GM23338 (cell line): ENCODE measurements at regions not wholly inside any gene's neighbourhood (a gene's known extent, or its start where the extent isn't known, plus 50 kb on each side); places are given as distances from the start of the nearest gene placed in this dataset.

Experiments used
- ATAC-seq: fragments of 200-7000 bp; cut with Tn5 transposase; 3 replicates; pipeline ENCODE4 v1.9.1; 2020
- DNase-seq: peaks from one replicate; pipeline ENCODE4 v3.0.0-alpha.2; 2015; ENCODE audit warnings: low spot score
- H2AFZ ChIP-seq: fragments of 200-600 bp; sonication (generic); 2 replicates; pipeline ENCODE4 v1.8.0; 2016; ENCODE audit warnings: antibody characterized with exemption, mild to moderate bottlenecking, moderate library complexity
- H3F3A ChIP-seq: fragments of 200-600 bp; sonication (generic); replicated peaks from 2 replicates; pipeline ENCODE4 v1.8.0; 2017; ENCODE audit warnings: antibody characterized with exemption, mixed run types, low read depth
- H3K27ac ChIP-seq: fragments of 200-600 bp; sonication (generic); 2 replicates; pipeline ENCODE4 v1.6.1; 2016; ENCODE audit warnings: low read depth
- H3K27me3 ChIP-seq: fragments of 200-600 bp; sonication (generic); 2 replicates; pipeline ENCODE4 v1.8.0; 2016; ENCODE audit warnings: mild to moderate bottlenecking, mixed run types, moderate library complexity; ENCODE audit not compliant: insufficient read depth
- H3K36me3 ChIP-seq: fragments of 200-600 bp; sonication (generic); 2 replicates; pipeline ENCODE4 v1.8.0; 2016; ENCODE audit warnings: mild to moderate bottlenecking; ENCODE audit not compliant: insufficient read depth
- H3K4me1 ChIP-seq: fragments of 200-600 bp; sonication (generic); 2 replicates; pipeline ENCODE4 v1.8.0; 2016; ENCODE audit warnings: mild to moderate bottlenecking, moderate library complexity; ENCODE audit not compliant: insufficient read depth
- H3K4me2 ChIP-seq: fragments of 200-600 bp; sonication (generic); 2 replicates; pipeline ENCODE4 v1.7.1; 2017; ENCODE audit warnings: mixed run types
- H3K4me3 ChIP-seq: fragments of 200-600 bp; sonication (generic); 2 replicates; pipeline ENCODE4 v1.6.1; 2016; ENCODE audit warnings: mixed run types
- H3K79me2 ChIP-seq: fragments of 200-600 bp; sonication (generic); replicated peaks from 2 replicates; pipeline ENCODE4 v1.8.0; 2017; ENCODE audit warnings: mild to moderate bottlenecking; ENCODE audit not compliant: insufficient read depth
- H3K9me2 ChIP-seq: fragments of 200-600 bp; sonication (generic); 2 replicates; pipeline ENCODE4 v1.8.0; 2017; ENCODE audit not compliant: insufficient read depth
- H4K20me1 ChIP-seq: fragments of 200-600 bp; sonication (generic); replicated peaks from 2 replicates; pipeline ENCODE4 v1.8.0; 2017; ENCODE audit warnings: mild to moderate bottlenecking; ENCODE audit not compliant: insufficient read depth
- H3K27ac Mint-ChIP-seq: 2 replicates; pipeline ENCODE4 v1.8.0; 2020; ENCODE audit warnings: inconsistent platforms, mild to moderate bottlenecking, moderate library complexity, mixed read lengths
- H3K27me3 Mint-ChIP-seq: 3 replicates; pipeline ENCODE4 v1.8.0; 2022; ENCODE audit warnings: low read depth, mild to moderate bottlenecking, moderate library complexity, mixed read lengths, inconsistent platforms; ENCODE audit not compliant: insufficient read depth, poor library complexity
- H3K36me3 Mint-ChIP-seq: 3 replicates; pipeline ENCODE4 v1.8.0; 2021; ENCODE audit warnings: low read depth, mild to moderate bottlenecking, inconsistent platforms, moderate library complexity, mixed read lengths
- H3K4me1 Mint-ChIP-seq: 3 replicates; pipeline ENCODE4 v1.8.0; 2020; ENCODE audit warnings: mild to moderate bottlenecking, inconsistent platforms, mixed read lengths
- H3K4me3 Mint-ChIP-seq: 3 replicates; pipeline ENCODE4 v1.8.0; 2021; ENCODE audit warnings: moderate library complexity, mild to moderate bottlenecking, inconsistent platforms, mixed read lengths
- H3K9me3 Mint-ChIP-seq: 3 replicates; pipeline ENCODE4 v1.8.0; 2020; ENCODE audit warnings: moderate library complexity, mild to moderate bottlenecking, inconsistent platforms, mixed read lengths
- CREB1 ChIP-seq: fragments of 250-450 bp; sonication (Bioruptor Pico); IDR thresholded peaks from 2 replicates; pipeline ENCODE4 v1.5.0; 2020; ENCODE audit warnings: low read depth, mild to moderate bottlenecking, moderate library complexity
- EZH2 ChIP-seq: fragments of 200-600 bp; sonication (generic); IDR thresholded peaks from one replicate; pipeline ENCODE4 v1.8.0; 2017; ENCODE audit warnings: antibody characterized with exemption, mild to moderate bottlenecking, low read depth; ENCODE audit not compliant: unreplicated experiment
- JUNB ChIP-seq: IDR thresholded peaks from one replicate; pipeline ENCODE4 v1.6.1; 2016; ENCODE audit warnings: antibody characterized with exemption; ENCODE audit not compliant: unreplicated experiment
- NANOG ChIP-seq: IDR thresholded peaks from 2 replicates; pipeline ENCODE4 v1.6.1; 2016; ENCODE audit warnings: antibody characterized with exemption, borderline replicate concordance
- POLR2AphosphoS5 ChIP-seq: IDR thresholded peaks from 2 replicates; pipeline ENCODE4 v1.6.1; 2016; ENCODE audit warnings: antibody characterized with exemption, low read depth
- STAT1 ChIP-seq: IDR thresholded peaks from one replicate; pipeline ENCODE4 v1.6.1; 2016; ENCODE audit warnings: antibody characterized with exemption; ENCODE audit not compliant: unreplicated experiment
- ZNF114 ChIP-seq: fragments of 250-450 bp; sonication (Bioruptor Pico); IDR thresholded peaks from 2 replicates; pipeline ENCODE4 v1.5.0; 2020; ENCODE audit warnings: mild to moderate bottlenecking, moderate library complexity
- ZNF331 ChIP-seq: fragments of 250-450 bp; sonication (Bioruptor Pico); IDR thresholded peaks from 2 replicates; pipeline ENCODE4 v1.5.0; 2020; ENCODE audit warnings: low read depth, mild to moderate bottlenecking, moderate library complexity
- TF ChIP-seq, protein P1 (sequence below): IDR thresholded peaks from 2 replicates; pipeline ENCODE4 v1.6.1; 2016; ENCODE audit warnings: antibody characterized with exemption
- TF ChIP-seq, protein P2 (sequence below): IDR thresholded peaks from one replicate; pipeline ENCODE4 v1.6.1; 2018; ENCODE audit warnings: antibody characterized with exemption; ENCODE audit not compliant: unreplicated experiment
- TF ChIP-seq, protein P3 (sequence below), 2 experiments: fragments of 200-600 bp in 1 of 2; sonication (generic) in 1 of 2; conservative IDR thresholded peaks; 2 replicates each; pipeline versions ENCODE4 v1.5.1 to v1.6.1; 2016 to 2017; ENCODE audit warnings: antibody characterized with exemption in 2 of 2, low read depth in 2 of 2, mild to moderate bottlenecking in 2 of 2, moderate library complexity in 1 of 2

DNA sequence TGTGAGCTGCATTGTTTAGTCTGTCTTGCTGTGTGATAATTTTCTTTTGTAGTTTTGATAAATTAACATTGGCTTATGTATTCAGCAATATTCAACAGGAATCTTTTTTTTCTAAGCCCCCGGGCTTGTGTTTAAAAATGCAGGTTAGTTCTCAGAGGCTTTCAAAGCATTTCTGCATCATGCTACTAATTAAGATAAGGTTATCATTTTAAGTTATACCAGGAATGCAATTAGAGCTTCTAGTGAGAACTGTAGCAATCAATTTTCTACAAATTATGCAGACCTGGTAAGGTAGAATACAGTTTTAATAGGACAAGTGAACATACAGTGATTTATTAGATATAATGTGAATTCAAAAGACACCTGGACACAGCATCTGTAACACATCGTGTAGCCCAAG is 179.2 kb downstream of the PRL start:
- TF ChIP-seq JUNB (no peak), NANOG (no peak), EZH2 (no peak), ZNF331 (no peak), ZNF114 (CRISPR knock-in tag) (no peak), CREB1 (CRISPR knock-in tag) (no peak), STAT1 (no peak)
- TF ChIP-seq, protein P1, sequence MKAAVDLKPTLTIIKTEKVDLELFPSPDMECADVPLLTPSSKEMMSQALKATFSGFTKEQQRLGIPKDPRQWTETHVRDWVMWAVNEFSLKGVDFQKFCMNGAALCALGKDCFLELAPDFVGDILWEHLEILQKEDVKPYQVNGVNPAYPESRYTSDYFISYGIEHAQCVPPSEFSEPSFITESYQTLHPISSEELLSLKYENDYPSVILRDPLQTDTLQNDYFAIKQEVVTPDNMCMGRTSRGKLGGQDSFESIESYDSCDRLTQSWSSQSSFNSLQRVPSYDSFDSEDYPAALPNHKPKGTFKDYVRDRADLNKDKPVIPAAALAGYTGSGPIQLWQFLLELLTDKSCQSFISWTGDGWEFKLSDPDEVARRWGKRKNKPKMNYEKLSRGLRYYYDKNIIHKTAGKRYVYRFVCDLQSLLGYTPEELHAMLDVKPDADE: no peak
- TF ChIP-seq, protein P2, sequence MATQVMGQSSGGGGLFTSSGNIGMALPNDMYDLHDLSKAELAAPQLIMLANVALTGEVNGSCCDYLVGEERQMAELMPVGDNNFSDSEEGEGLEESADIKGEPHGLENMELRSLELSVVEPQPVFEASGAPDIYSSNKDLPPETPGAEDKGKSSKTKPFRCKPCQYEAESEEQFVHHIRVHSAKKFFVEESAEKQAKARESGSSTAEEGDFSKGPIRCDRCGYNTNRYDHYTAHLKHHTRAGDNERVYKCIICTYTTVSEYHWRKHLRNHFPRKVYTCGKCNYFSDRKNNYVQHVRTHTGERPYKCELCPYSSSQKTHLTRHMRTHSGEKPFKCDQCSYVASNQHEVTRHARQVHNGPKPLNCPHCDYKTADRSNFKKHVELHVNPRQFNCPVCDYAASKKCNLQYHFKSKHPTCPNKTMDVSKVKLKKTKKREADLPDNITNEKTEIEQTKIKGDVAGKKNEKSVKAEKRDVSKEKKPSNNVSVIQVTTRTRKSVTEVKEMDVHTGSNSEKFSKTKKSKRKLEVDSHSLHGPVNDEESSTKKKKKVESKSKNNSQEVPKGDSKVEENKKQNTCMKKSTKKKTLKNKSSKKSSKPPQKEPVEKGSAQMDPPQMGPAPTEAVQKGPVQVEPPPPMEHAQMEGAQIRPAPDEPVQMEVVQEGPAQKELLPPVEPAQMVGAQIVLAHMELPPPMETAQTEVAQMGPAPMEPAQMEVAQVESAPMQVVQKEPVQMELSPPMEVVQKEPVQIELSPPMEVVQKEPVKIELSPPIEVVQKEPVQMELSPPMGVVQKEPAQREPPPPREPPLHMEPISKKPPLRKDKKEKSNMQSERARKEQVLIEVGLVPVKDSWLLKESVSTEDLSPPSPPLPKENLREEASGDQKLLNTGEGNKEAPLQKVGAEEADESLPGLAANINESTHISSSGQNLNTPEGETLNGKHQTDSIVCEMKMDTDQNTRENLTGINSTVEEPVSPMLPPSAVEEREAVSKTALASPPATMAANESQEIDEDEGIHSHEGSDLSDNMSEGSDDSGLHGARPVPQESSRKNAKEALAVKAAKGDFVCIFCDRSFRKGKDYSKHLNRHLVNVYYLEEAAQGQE: no peak
- ATAC-seq: no peak
- no peaks in the 10 kb centered on the region for H3K4me1 Mint-ChIP-seq

DNA sequence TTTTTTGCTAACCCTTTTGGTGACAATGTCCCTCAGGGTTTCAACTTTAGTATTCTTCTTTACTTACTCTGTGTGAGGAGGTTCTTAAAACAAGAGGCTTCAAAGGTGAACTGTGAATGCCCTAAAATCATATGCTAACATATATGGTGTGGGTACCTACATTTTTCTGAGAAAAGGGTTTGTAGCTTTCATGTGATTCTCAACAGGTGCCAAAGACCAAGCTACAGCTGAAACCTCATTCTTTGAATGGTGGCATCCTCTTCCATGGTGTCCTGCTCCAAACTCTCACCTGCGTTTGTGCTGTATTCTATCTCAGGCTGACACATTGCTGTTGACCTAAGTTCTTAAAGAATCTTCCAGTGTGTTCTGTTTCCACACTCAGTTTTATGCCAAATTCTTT is 177.3 kb downstream of the PRL start:
- DNase-seq (no peak), ATAC-seq (no peak)
- Histone ChIP-seq H4K20me1 (0 out of 2 replicates have a peak, but pooled peaks cover 5% of the 10 kb centered on the region), H3K9me2 (no peaks in the 10 kb centered on the region), H3K4me3 (no peak overlapping the region), H3K79me2 (no peaks in the 10 kb centered on the region; the same call in 1 of the 2 replicates), H3K36me3 (no peaks in the 10 kb centered on the region), H3K4me1 (no peaks in the 10 kb centered on the region), H3K27me3 (no peaks in the 10 kb centered on the region), H3F3A (no peaks in the 10 kb centered on the region), H2AFZ (no peak overlapping the region), H3K27ac (no peak overlapping the region), H3K4me2 (no peak overlapping the region)
- Mint-ChIP-seq H3K27ac (no peak overlapping the region), H3K9me3 (no peaks in the 10 kb centered on the region), H3K27me3 (no peaks in the 10 kb centered on the region), H3K4me1 (no peaks in the 10 kb centered on the region), H3K36me3 (peaks cover 27% of the 10 kb centered on the region), H3K4me3 (no peak overlapping the region)
- TF ChIP-seq ZNF331 (no peak), CREB1 (CRISPR knock-in tag) (no peak), NANOG (no peak), POLR2AphosphoS5 (no peak), JUNB (no peak), EZH2 (no peak), STAT1 (no peak), ZNF114 (CRISPR knock-in tag) (no peak)
- TF ChIP-seq, protein P2: no peak
- TF ChIP-seq, protein P3, sequence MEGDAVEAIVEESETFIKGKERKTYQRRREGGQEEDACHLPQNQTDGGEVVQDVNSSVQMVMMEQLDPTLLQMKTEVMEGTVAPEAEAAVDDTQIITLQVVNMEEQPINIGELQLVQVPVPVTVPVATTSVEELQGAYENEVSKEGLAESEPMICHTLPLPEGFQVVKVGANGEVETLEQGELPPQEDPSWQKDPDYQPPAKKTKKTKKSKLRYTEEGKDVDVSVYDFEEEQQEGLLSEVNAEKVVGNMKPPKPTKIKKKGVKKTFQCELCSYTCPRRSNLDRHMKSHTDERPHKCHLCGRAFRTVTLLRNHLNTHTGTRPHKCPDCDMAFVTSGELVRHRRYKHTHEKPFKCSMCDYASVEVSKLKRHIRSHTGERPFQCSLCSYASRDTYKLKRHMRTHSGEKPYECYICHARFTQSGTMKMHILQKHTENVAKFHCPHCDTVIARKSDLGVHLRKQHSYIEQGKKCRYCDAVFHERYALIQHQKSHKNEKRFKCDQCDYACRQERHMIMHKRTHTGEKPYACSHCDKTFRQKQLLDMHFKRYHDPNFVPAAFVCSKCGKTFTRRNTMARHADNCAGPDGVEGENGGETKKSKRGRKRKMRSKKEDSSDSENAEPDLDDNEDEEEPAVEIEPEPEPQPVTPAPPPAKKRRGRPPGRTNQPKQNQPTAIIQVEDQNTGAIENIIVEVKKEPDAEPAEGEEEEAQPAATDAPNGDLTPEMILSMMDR (conservative IDR thresholded peaks at IDR 0.05; ENCODE audit: low read depth in 2 of 2): no peak
- TF ChIP-seq, protein P1: no peak

More for the DNA sequence above, 179.2 kb downstream of the PRL start:
- Histone ChIP-seq H2AFZ (no peak overlapping the region), H3K4me3 (no peak overlapping the region), H3K79me2 (no peaks in the 10 kb centered on the region), H4K20me1 (0 out of 2 replicates have a peak, but pooled peaks cover 5% of the 10 kb centered on the region), H3K36me3 (no peaks in the 10 kb centered on the region), H3K27ac (no peak overlapping the region), H3F3A (no peaks in the 10 kb centered on the region), H3K27me3 (no peaks in the 10 kb centered on the region), H3K9me2 (no peaks in the 10 kb centered on the region), H3K4me2 (no peak overlapping the region), H3K4me1 (no peaks in the 10 kb centered on the region)
- no peak overlapping the region for H3K4me3 Mint-ChIP-seq
- DNase-seq: no peak
- no peak overlapping the region for H3K27ac Mint-ChIP-seq
- H3K36me3 Mint-ChIP-seq: peaks cover 24% of the 10 kb centered on the region
- H3K9me3 Mint-ChIP-seq: no peaks in the 10 kb centered on the region
- no peaks in the 10 kb centered on the region for H3K27me3 Mint-ChIP-seq
